ENCODE measurements at regions not wholly inside any gene's neighbourhood (a gene's known extent, or its start where the extent isn't known, plus 50 kb on each side); places are given as distances from the start of the nearest gene placed in this dataset.
A peak's percentile ranks its signal among the peaks of the same experiment; 100 is the strongest.

GRCh38 chr14:75333606-75334548, 55.2 kb downstream of the FOS start:
- no peak overlapping the region for H3K4me3 ChIP-seq (ENCODE audit: low read length)
- no peak for DNase-seq (ENCODE audit: low read depth)
- no peak for TF ChIP-seq CTCF (IDR thresholded peaks at IDR 0.05; ENCODE audit: insufficient read depth, low read depth, low read length, missing control alignments)

- no peak for TF ChIP-seq CTCF (IDR thresholded peaks at IDR 0.05; ENCODE audit: insufficient read depth, low read depth, low read length, missing control alignments)
- DNase-seq (ENCODE audit: low read depth), result no peak
- no peak overlapping the region for H3K4me3 ChIP-seq (ENCODE audit: low read length)
Measured at GRCh38 chr14:75334549-75335051, 56.0 kb downstream of the FOS start.

DNA sequence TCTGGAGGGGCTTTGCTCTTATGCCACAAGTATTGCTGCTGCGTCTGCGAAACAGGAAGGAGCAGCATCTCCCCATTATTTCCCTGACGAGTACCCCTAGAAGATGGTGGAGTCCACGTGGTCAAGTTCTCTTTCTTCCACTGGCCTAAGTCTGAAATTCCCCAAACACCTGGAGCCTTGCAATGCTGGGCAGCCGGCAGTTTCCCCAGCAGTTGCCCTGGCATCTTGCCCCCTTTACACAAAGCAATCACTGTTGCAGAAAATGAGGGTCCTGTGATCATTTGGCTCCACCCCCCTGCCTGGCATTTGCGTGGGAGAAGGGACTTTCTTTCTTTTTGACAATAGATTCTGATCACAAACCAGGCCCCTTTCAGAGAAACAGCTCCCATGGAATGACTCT, 56.9 kb downstream of the FOS start:
- TF ChIP-seq CTCF (IDR thresholded peaks at IDR 0.05; ENCODE audit: insufficient read depth, low read depth, low read length, missing control alignments), result no peak
- H3K4me3 ChIP-seq (ENCODE audit: low read length), result no peak overlapping the region
- no peak for DNase-seq (ENCODE audit: low read depth)

DNA sequence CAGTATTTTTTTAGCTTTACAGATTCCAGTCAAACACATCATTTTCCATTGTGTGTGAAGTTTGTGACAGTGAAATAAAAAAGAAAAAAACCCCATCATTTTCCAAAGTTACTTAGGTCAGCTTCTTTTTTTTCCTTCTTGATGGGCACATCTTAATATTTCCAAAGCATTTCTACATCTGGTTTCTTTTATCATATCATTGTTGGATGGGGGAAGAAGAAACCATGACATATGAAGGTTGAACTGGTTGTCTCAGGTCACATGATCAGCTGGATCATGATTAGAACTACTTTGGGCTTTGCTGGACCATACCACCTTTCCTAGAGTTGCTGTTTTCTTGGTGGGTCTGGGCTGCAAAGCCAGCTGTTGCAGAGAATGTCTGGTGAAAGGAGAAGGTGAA, 59.8 kb downstream of the FOS start:
- no peak for TF ChIP-seq CTCF (IDR thresholded peaks at IDR 0.05; ENCODE audit: insufficient read depth, low read depth, low read length, missing control alignments)
- H3K4me3 ChIP-seq (ENCODE audit: low read length), result no peak overlapping the region
- DNase-seq (ENCODE audit: low read depth), result no peak

- no peak overlapping the region for H3K4me3 ChIP-seq (ENCODE audit: low read length)
- TF ChIP-seq CTCF (IDR thresholded peaks at IDR 0.05; ENCODE audit: insufficient read depth, low read depth, low read length, missing control alignments), result no peak
- DNase-seq (ENCODE audit: low read depth), result peak; percentile 44
Measured at GRCh38 chr14:75339059-75339458, 60.4 kb downstream of the FOS start.

DNA sequence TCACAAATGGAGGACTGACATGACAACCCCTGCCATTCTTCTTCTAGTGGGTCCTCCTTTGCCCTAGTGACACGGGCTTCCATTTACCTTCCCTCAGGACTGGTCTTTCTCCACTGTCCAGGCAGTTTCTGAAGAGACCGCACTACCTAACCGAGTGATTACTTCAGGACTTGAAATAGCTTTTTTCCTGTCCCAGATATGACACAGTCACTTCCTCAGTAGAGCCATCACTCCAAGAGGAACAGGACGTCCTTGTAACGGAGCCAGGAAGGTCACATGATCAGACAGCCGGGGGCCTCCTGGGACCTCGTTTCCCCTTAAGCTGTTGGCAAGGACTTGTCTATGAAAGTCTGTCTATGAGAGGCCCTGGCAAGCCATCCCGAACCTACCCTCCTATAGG, 62.3 kb downstream of the FOS start:
- no peak for DNase-seq (ENCODE audit: low read depth)
- H3K4me3 ChIP-seq (ENCODE audit: low read length), result no peak overlapping the region
- no peak for TF ChIP-seq CTCF (IDR thresholded peaks at IDR 0.05; ENCODE audit: insufficient read depth, low read depth, low read length, missing control alignments)
